ENCODE measurements at regions not wholly inside any gene's neighbourhood (a gene's known extent, or its start where the extent isn't known, plus 50 kb on each side); places are given as distances from the start of the nearest gene placed in this dataset.
"Not testable (repeated sequence)": the region's sequence is repeated elsewhere in the genome, so short reads cannot be mapped to it uniquely, and the experiment has no call there.

- H3K4me3 Mint-ChIP-seq, result no peak overlapping the region
- intact Hi-C loops (cut with micrococcal nuclease), result no loop called here
- H3K36me3 Mint-ChIP-seq (ENCODE audit: low read depth), result no peaks in the 10 kb centered on the region
- no peak for DNase-seq (ENCODE audit: low spot score)
- peaks cover 15% of the 10 kb centered on the region for H3K9me3 Mint-ChIP-seq
- H3K4me1 Mint-ChIP-seq (ENCODE audit: low read depth), result no peaks in the 10 kb centered on the region
- H3K27me3 Mint-ChIP-seq (ENCODE audit: insufficient read depth), result no peaks in the 10 kb centered on the region
- no peak overlapping the region for H3K27ac Mint-ChIP-seq
Observed at GRCh38 chrX:487836-488235, 101.1 kb upstream of the PPP2R3B start.

- Mint-ChIP-seq H3K4me3 (no peak overlapping the region), H3K36me3 (ENCODE audit: low read depth) (no peaks in the 10 kb centered on the region), H3K27me3 (ENCODE audit: insufficient read depth) (no peaks in the 10 kb centered on the region), H3K27ac (no peak overlapping the region), H3K9me3 (peaks cover 16% of the 10 kb centered on the region), H3K4me1 (ENCODE audit: low read depth) (no peaks in the 10 kb centered on the region)
- intact Hi-C loops (cut with micrococcal nuclease), result no loop called here
- DNase-seq (ENCODE audit: low spot score), result no peak
Observed at GRCh38 chrX:489820-490219, 103.1 kb upstream of the PPP2R3B start.

GRCh38 chrX:497186-498014, 110.7 kb upstream of the PPP2R3B start:
- H3K27me3 Mint-ChIP-seq (ENCODE audit: insufficient read depth), result peaks cover 2% of the 10 kb centered on the region
- intact Hi-C loops (cut with micrococcal nuclease), result no loop called here
- no peak for DNase-seq (ENCODE audit: low spot score)
- H3K27ac Mint-ChIP-seq, result no peak overlapping the region
- H3K9me3 Mint-ChIP-seq, result peaks cover 13% of the 10 kb centered on the region
- H3K4me1 Mint-ChIP-seq (ENCODE audit: low read depth), result no peaks in the 10 kb centered on the region
- H3K4me3 Mint-ChIP-seq, result no peak overlapping the region
- H3K36me3 Mint-ChIP-seq (ENCODE audit: low read depth), result no peaks in the 10 kb centered on the region

GRCh38 chrX:498901-499300, 112.2 kb upstream of the PPP2R3B start:
- intact Hi-C loops (cut with micrococcal nuclease); H3K27ac Mint-ChIP-seq; H3K27me3 Mint-ChIP-seq (ENCODE audit: insufficient read depth); H3K4me1 Mint-ChIP-seq (ENCODE audit: low read depth); H3K4me3 Mint-ChIP-seq; DNase-seq (ENCODE audit: low spot score); H3K36me3 Mint-ChIP-seq (ENCODE audit: low read depth): not testable (repeated sequence)
- H3K9me3 Mint-ChIP-seq, result peaks cover 14% of the 10 kb centered on the region

GRCh38 chrX:499870-500364, 113.2 kb upstream of the PPP2R3B start:
- H3K27me3 Mint-ChIP-seq (ENCODE audit: insufficient read depth), result peaks cover 2% of the 10 kb centered on the region
- intact Hi-C loops (cut with micrococcal nuclease), result no loop called here

GRCh38 chrX:500481-501010, 113.8 kb upstream of the PPP2R3B start:
- peaks cover 2% of the 10 kb centered on the region for H3K27me3 Mint-ChIP-seq (ENCODE audit: insufficient read depth)
- no peak overlapping the region for H3K27ac Mint-ChIP-seq
- DNase-seq (ENCODE audit: low spot score), result no peak
- H3K4me1 Mint-ChIP-seq (ENCODE audit: low read depth), result no peaks in the 10 kb centered on the region
- H3K36me3 Mint-ChIP-seq (ENCODE audit: low read depth), result no peaks in the 10 kb centered on the region
- no peak overlapping the region for H3K4me3 Mint-ChIP-seq
- peaks cover 14% of the 10 kb centered on the region for H3K9me3 Mint-ChIP-seq
- intact Hi-C loops (cut with micrococcal nuclease), result no loop called here

More at GRCh38 chrX:499870-500364, 113.2 kb upstream of the PPP2R3B start:
- Mint-ChIP-seq H3K27ac (no peak overlapping the region), H3K4me1 (ENCODE audit: low read depth) (no peaks in the 10 kb centered on the region), H3K9me3 (peaks cover 14% of the 10 kb centered on the region), H3K4me3 (no peak overlapping the region), H3K36me3 (ENCODE audit: low read depth) (no peaks in the 10 kb centered on the region)
- DNase-seq (ENCODE audit: low spot score), result no peak

- no peaks in the 10 kb centered on the region for H3K36me3 Mint-ChIP-seq (ENCODE audit: low read depth)
- intact Hi-C loops (cut with micrococcal nuclease), result no loop called here
- no peak overlapping the region for H3K4me3 Mint-ChIP-seq
- no peak for DNase-seq (ENCODE audit: low spot score)
- H3K4me1 Mint-ChIP-seq (ENCODE audit: low read depth), result no peaks in the 10 kb centered on the region
- H3K9me3 Mint-ChIP-seq, result peaks cover 39% of the 10 kb centered on the region
- no peak overlapping the region for H3K27ac Mint-ChIP-seq
- no peaks in the 10 kb centered on the region for H3K27me3 Mint-ChIP-seq (ENCODE audit: insufficient read depth)
Observed at GRCh38 chrX:506341-506740, 119.6 kb upstream of the PPP2R3B start.

- H3K4me1 Mint-ChIP-seq (ENCODE audit: low read depth), result no peaks in the 10 kb centered on the region
- H3K27ac Mint-ChIP-seq, result no peak overlapping the region
- intact Hi-C loops (cut with micrococcal nuclease), result no loop called here
Observed at GRCh38 chrX:508163-508562, 121.5 kb upstream of the PPP2R3B start.

GRCh38 chrX:508821-509220, 121.8 kb upstream of the SHOX start:
- not testable (repeated sequence) for H3K27me3 Mint-ChIP-seq (ENCODE audit: insufficient read depth)

More at GRCh38 chrX:508163-508562, 121.5 kb upstream of the PPP2R3B start:
- Mint-ChIP-seq H3K36me3 (ENCODE audit: low read depth) (no peaks in the 10 kb centered on the region), H3K27me3 (ENCODE audit: insufficient read depth) (no peaks in the 10 kb centered on the region), H3K9me3 (peaks cover 25% of the 10 kb centered on the region), H3K4me3 (no peak overlapping the region)
- no peak for DNase-seq (ENCODE audit: low spot score)

GRCh38 chrX:511089-511488, 119.5 kb upstream of the SHOX start:
- H3K36me3 Mint-ChIP-seq (ENCODE audit: low read depth); H3K27ac Mint-ChIP-seq; H3K4me1 Mint-ChIP-seq (ENCODE audit: low read depth); H3K4me3 Mint-ChIP-seq; intact Hi-C loops (cut with micrococcal nuclease); H3K27me3 Mint-ChIP-seq (ENCODE audit: insufficient read depth); DNase-seq (ENCODE audit: low spot score): not testable (repeated sequence)
- H3K9me3 Mint-ChIP-seq, result peaks cover 25% of the 10 kb centered on the region

More at GRCh38 chrX:508821-509220, 121.8 kb upstream of the SHOX start:
- H3K4me1 Mint-ChIP-seq (ENCODE audit: low read depth); intact Hi-C loops (cut with micrococcal nuclease); H3K36me3 Mint-ChIP-seq (ENCODE audit: low read depth); H3K27ac Mint-ChIP-seq; H3K4me3 Mint-ChIP-seq; DNase-seq (ENCODE audit: low spot score): not testable (repeated sequence)
- H3K9me3 Mint-ChIP-seq, result peaks cover 25% of the 10 kb centered on the region

GRCh38 chrX:518319-518718, 112.3 kb upstream of the SHOX start:
- H3K27ac Mint-ChIP-seq, result no peak overlapping the region

GRCh38 chrX:519741-520140, 110.8 kb upstream of the SHOX start:
- Mint-ChIP-seq H3K27ac (no peak overlapping the region), H3K27me3 (ENCODE audit: insufficient read depth) (no peaks in the 10 kb centered on the region), H3K4me3 (no peak overlapping the region), H3K9me3 (peaks cover 4% of the 10 kb centered on the region), H3K36me3 (ENCODE audit: low read depth) (no peaks in the 10 kb centered on the region), H3K4me1 (ENCODE audit: low read depth) (no peaks in the 10 kb centered on the region)
- no peak for DNase-seq (ENCODE audit: low spot score)
- intact Hi-C loops (cut with micrococcal nuclease), result no loop called here

More at GRCh38 chrX:518319-518718, 112.3 kb upstream of the SHOX start:
- Mint-ChIP-seq H3K9me3 (peaks cover 4% of the 10 kb centered on the region), H3K4me3 (no peak overlapping the region), H3K4me1 (ENCODE audit: low read depth) (no peaks in the 10 kb centered on the region), H3K27me3 (ENCODE audit: insufficient read depth) (no peaks in the 10 kb centered on the region), H3K36me3 (ENCODE audit: low read depth) (no peaks in the 10 kb centered on the region)
- no peak for DNase-seq (ENCODE audit: low spot score)
- intact Hi-C loops (cut with micrococcal nuclease), result no loop called here

GRCh38 chrX:522456-522855, 108.1 kb upstream of the SHOX start:
- Mint-ChIP-seq H3K4me3 (no peak overlapping the region), H3K36me3 (ENCODE audit: low read depth) (no peaks in the 10 kb centered on the region), H3K9me3 (peaks cover 16% of the 10 kb centered on the region), H3K27me3 (ENCODE audit: insufficient read depth) (no peaks in the 10 kb centered on the region), H3K4me1 (ENCODE audit: low read depth) (no peaks in the 10 kb centered on the region), H3K27ac (no peak overlapping the region)
- DNase-seq (ENCODE audit: low spot score), result no peak
- intact Hi-C loops (cut with micrococcal nuclease), result no loop called here

Measured in activated T-helper 1 cell treated with anti-CD3 and anti-CD28 coated beads, Interleukin-12 subunit alpha, Interleukin-12 subunit beta, Interleukin-2, Interleukin-4 antibody, amounts not matched to agents 30 ng/mL and 10 ng/mL and 1 ng/mL, durations not matched to agents 14 hours and 24 hours and 36 hours (primary cell).